ENCODE measurements at regions not wholly inside any gene's neighbourhood (a gene's known extent, or its start where the extent isn't known, plus 50 kb on each side); places are given as distances from the start of the nearest gene placed in this dataset.

DNA sequence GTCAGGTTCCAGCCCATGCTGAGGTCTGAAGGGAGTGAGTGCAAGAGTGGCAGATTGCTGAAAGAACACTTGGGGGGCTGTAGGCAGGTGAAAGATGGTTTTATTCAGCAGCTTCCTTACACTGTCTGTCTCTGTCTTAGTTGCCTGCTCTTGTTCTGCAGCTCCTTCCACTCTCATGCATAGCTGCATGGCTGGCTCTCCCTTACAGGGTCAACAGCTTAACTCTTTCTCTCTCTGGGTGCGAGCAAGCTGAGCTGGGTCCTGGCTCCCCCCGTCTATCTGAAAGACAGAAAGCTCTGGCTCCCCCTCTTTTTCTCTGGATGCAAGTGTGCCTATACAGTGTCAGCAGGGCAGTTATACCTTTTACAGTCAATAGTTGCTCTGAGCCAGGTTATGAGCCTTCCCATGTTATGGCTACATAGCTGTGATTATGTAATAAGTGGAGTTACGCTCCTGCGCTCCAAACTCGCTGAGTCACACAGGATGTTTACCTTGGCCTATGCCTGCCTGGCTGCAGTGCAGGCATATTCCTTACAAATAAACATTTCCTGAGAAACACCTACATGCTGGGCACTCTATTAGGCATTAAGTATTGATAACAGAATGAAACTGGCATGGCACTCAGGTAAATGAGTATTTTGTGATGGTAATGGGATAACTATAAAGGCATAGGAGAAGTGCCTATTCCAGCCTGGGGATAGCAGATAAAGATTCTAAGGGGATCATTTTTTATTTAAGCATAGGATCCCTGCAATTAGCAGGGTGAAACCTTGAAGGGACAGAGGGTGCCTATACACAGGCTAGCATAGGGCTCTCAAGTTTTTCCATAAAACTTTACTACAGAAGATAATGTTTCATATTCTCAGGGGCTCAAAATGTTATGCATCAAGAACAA, 826.9 kb upstream of the PCDH9 start:
- H3K27me3 ChIP-seq (ENCODE audit: control insufficient read depth, insufficient read depth, low read length): no peaks in the 10 kb centered on the region
- H3K36me3 ChIP-seq (ENCODE audit: control insufficient read depth, insufficient read depth, low read length): no peaks in the 10 kb centered on the region
- DNase-seq (ENCODE audit: low read depth) (peak; percentile 90), FAIRE-seq (peak; percentile 7)
- TF ChIP-seq, protein P1, sequence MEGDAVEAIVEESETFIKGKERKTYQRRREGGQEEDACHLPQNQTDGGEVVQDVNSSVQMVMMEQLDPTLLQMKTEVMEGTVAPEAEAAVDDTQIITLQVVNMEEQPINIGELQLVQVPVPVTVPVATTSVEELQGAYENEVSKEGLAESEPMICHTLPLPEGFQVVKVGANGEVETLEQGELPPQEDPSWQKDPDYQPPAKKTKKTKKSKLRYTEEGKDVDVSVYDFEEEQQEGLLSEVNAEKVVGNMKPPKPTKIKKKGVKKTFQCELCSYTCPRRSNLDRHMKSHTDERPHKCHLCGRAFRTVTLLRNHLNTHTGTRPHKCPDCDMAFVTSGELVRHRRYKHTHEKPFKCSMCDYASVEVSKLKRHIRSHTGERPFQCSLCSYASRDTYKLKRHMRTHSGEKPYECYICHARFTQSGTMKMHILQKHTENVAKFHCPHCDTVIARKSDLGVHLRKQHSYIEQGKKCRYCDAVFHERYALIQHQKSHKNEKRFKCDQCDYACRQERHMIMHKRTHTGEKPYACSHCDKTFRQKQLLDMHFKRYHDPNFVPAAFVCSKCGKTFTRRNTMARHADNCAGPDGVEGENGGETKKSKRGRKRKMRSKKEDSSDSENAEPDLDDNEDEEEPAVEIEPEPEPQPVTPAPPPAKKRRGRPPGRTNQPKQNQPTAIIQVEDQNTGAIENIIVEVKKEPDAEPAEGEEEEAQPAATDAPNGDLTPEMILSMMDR (IDR thresholded peaks at IDR 0.05; ENCODE audit: insufficient read depth, low read length, severe bottlenecking): no peak
- H3K4me3 ChIP-seq (ENCODE audit: low read depth, low read length): no peak overlapping the region

DNA sequence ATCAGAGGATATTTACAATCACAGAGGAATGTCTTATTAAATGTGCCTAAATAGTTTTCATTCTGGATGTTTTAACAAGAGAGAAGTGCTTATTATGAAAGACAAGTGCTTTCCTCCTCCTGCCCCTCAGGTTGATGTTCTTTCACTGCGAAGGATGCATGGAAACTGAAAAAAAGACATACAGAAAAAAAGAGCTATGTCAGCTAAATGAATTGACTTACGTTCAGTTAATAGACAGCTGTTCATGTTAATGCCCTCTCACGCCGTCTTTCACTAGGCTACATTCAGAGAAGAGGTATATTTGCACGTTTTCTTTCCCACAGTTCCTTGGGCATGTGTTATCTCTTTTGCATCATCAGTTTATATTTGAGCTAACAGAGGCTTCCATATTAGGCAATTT, 821.8 kb upstream of the PCDH9 start:
- DNase-seq (ENCODE audit: low read depth): no peak
- FAIRE-seq: no peak
- TF ChIP-seq, protein P1 (IDR thresholded peaks at IDR 0.05; ENCODE audit: insufficient read depth, low read length, severe bottlenecking): no peak
- no peak overlapping the region for H3K4me3 ChIP-seq (ENCODE audit: low read depth, low read length)
- no peaks in the 10 kb centered on the region for H3K36me3 ChIP-seq (ENCODE audit: control insufficient read depth, insufficient read depth, low read length)
- H3K27me3 ChIP-seq (ENCODE audit: control insufficient read depth, insufficient read depth, low read length): no peaks in the 10 kb centered on the region

DNA sequence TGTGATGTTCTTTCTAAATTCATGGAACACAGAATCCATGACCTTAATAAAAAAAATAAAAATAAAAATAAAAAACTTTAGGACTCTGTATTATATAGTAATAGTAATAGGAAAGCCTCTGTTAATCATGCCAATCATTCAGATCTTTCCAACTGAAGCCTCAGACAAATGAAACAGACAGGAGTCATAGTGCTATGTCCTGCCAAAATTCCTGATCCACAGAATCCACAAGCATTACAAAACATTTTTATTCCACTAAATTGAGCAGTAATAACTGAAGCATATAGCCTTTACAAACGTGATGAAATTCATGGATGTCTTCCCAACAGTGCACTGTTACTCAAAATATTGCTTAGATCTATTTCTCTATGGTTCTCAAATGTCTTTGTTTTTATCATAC, 820.6 kb upstream of the PCDH9 start:
- Histone ChIP-seq H3K4me3 (ENCODE audit: low read depth, low read length) (no peak overlapping the region), H3K36me3 (ENCODE audit: control insufficient read depth, insufficient read depth, low read length) (no peaks in the 10 kb centered on the region), H3K27me3 (ENCODE audit: control insufficient read depth, insufficient read depth, low read length) (no peaks in the 10 kb centered on the region)
- TF ChIP-seq, protein P1 (IDR thresholded peaks at IDR 0.05; ENCODE audit: insufficient read depth, low read length, severe bottlenecking): no peak
- DNase-seq (ENCODE audit: low read depth) (no peak), FAIRE-seq (no peak)

DNA sequence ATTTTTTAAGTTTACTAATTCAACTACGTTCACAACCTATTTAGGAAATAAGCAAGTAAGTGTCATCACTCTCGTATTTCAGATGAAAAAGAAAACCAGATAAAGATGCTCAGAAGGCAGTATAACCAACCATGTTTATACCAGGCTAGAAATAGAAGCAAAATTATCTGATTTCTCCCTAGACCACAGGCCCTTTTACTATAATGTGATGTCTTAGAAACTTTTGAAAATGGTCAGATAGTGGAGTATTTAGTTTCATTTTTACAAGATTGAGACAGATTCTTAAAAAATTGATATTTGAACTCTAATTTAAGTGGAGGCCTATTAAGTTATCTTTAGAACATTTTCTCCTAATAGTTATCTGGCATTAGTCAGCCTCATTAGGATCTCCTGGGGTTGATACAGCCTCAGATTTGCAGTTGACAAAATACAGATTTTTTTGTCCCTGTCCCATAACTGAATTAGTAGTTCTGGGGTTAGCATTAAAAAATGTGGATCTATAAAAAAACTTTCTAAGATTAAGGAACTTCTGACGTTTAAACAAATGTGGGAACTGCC, 818.7 kb upstream of the PCDH9 start:
- no peaks in the 10 kb centered on the region for H3K36me3 ChIP-seq (ENCODE audit: control insufficient read depth, insufficient read depth, low read length)
- TF ChIP-seq, protein P1 (IDR thresholded peaks at IDR 0.05; ENCODE audit: insufficient read depth, low read length, severe bottlenecking): no peak
- FAIRE-seq: no peak

DNA sequence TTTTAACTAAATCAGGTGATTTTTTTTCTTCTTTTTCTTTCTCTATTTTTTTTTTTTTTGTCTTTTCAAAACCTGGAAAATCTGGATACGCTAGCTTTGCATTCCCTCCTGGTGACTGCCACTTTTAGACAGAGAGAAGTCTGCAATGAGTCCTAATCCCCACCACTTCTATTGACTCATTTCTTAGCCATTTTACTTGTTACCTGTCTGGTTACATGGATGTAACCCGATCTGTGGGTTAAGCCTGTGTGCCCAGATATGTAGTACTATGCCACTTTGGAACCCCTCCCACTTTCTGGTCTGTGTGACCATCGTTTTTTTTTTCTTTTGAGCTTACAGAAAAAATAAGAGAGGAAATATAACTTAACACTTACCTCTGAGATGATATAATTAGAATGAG, 817.8 kb upstream of the PCDH9 start:
- TF ChIP-seq, protein P1 (IDR thresholded peaks at IDR 0.05; ENCODE audit: insufficient read depth, low read length, severe bottlenecking): no peak
- H3K4me3 ChIP-seq (ENCODE audit: low read depth, low read length): no peak overlapping the region
- peak; percentile 75 for DNase-seq (ENCODE audit: low read depth)
- H3K36me3 ChIP-seq (ENCODE audit: control insufficient read depth, insufficient read depth, low read length): no peaks in the 10 kb centered on the region
- no peaks in the 10 kb centered on the region for H3K27me3 ChIP-seq (ENCODE audit: control insufficient read depth, insufficient read depth, low read length)
- no peak for FAIRE-seq

More for the DNA sequence above, 818.7 kb upstream of the PCDH9 start:
- Histone ChIP-seq H3K4me3 (ENCODE audit: low read depth, low read length) (no peak overlapping the region), H3K27me3 (ENCODE audit: control insufficient read depth, insufficient read depth, low read length) (no peaks in the 10 kb centered on the region)
- DNase-seq (ENCODE audit: low read depth): no peak
